Esophagus (tissue), 2 donors: ENCODE measurements at regions not wholly inside any gene's neighbourhood (a gene's known extent, or its start where the extent isn't known, plus 50 kb on each side); places are given as distances from the start of the nearest gene placed in this dataset.
"Not testable (repeated sequence)": the region's sequence is repeated elsewhere in the genome, so short reads cannot be mapped to it uniquely, and the experiment has no call there.

Experiments used
- H3K27ac ChIP-seq, 2 donors: one replicate each; pipeline ENCODE4 v1.5.1; 2013; ENCODE audit warnings: low read depth in 2 of 2, mild to moderate bottlenecking in 2 of 2, inconsistent platforms in 1 of 2, low read length in 1 of 2, moderate library complexity in 1 of 2
- H3K27me3 ChIP-seq, 2 donors: one replicate each; pipeline ENCODE4 v1.6.1; 2013; ENCODE audit warnings: low read length in 2 of 2, control low read depth in 1 of 2, mild to moderate bottlenecking in 1 of 2; ENCODE audit not compliant: insufficient read depth in 2 of 2, control insufficient read depth in 1 of 2
- H3K36me3 ChIP-seq, 2 donors: one replicate each; pipeline ENCODE4 v1.6.1; 2013; ENCODE audit warnings: low read length in 1 of 2; ENCODE audit not compliant: control insufficient read depth in 2 of 2, insufficient read depth in 2 of 2
- H3K4me1 ChIP-seq, 2 donors: one replicate each; pipeline ENCODE4 v1.6.1; 2013; ENCODE audit warnings: low read length in 1 of 2; ENCODE audit not compliant: control insufficient read depth in 2 of 2, insufficient read depth in 2 of 2
- H3K4me3 ChIP-seq, 2 donors: one replicate each; pipeline ENCODE4 v1.5.1; 2013; ENCODE audit warnings: low read length in 2 of 2, mild to moderate bottlenecking in 2 of 2, low read depth in 1 of 2, moderate library complexity in 1 of 2
- H3K9me3 ChIP-seq, 2 donors: one replicate each; pipeline ENCODE4 v1.6.1; 2013; ENCODE audit warnings: mild to moderate bottlenecking in 2 of 2, low read depth in 1 of 2, low read length in 1 of 2, moderate library complexity in 1 of 2; ENCODE audit not compliant: control insufficient read depth in 2 of 2, insufficient read depth in 1 of 2
- WGBS, 2 donors: extraction: QIAGEN DNeasy Blood & Tissue Kit; methylation state at CpG; one replicate each; pipeline ENCODE4 v1.1.7; 2013; 5-methylcytosine and 5-hydroxymethylcytosine counted together
- donor health status: healthy with polysubstance abuse.
- donor health status: Bipolar disorder and iron deficiency.

DNA sequence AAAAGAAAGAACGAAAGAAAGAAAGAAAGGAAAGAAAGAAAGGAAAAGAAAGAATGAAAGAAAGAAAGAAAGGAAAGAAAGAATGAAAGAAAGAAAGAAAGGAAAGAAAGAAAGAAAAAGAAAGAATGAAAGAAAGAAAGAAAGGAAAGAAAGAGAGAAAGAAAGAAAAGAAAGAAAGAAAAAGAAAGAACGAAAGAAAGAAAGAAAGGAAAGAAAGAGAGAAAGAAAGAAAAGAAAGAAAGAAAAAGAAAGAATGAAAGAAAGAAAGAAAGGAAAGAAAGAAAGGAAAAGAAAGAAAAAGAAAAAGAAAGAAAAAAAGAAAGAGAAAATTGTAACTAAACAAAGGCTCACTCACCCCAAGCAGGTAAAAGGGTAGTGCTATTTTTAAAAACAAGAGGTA lies 160.7 kb upstream of the TRPM3 start:
- H3K4me1 ChIP-seq, H3K27me3 ChIP-seq, H3K4me3 ChIP-seq, H3K27ac ChIP-seq, H3K36me3 ChIP-seq, H3K9me3 ChIP-seq: not testable (repeated sequence)
- 95 to 97% methylated on average over 2 of the region's 2 CpGs for WGBS, 2 donors

DNA sequence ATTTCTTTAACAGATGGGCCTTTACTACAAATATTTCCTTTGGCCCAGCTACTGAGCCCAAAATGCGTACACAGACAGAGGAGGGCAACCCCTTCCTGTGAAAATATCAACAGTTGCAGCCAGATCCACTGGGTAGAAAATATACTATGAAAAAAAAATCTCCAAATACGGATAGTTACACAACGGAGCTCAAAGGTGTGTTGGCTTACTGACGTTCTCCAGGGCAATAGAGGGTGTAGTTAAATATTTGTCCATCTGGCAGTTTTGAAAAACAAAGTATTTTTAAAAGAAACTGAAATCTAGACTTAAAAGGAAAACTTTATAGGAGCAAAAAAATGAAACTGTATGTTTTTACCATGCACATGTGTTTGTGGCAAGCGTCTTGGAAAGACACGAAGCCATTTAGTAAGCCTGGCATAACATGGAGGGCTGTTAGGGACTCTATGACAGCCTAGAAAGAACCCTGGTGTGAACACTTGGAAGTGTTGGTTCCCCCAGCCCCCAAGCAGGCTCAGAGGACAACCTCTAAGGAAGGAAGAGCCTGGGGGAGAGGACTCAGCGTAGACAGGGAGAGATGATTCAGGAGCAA lies 157.8 kb upstream of the TRPM3 start:
- H3K27ac ChIP-seq = no peak overlapping the region
- H3K4me3 ChIP-seq = no peak overlapping the region
- 63 to 67% methylated on average over 7 of the region's 7 CpGs for WGBS, 2 donors
- H3K27me3 ChIP-seq = no peaks in the 10 kb centered on the region
- no peaks in the 10 kb centered on the region for H3K9me3 ChIP-seq
- H3K36me3 ChIP-seq = no peaks in the 10 kb centered on the region
- H3K4me1 ChIP-seq = no peaks in the 10 kb centered on the region

DNA sequence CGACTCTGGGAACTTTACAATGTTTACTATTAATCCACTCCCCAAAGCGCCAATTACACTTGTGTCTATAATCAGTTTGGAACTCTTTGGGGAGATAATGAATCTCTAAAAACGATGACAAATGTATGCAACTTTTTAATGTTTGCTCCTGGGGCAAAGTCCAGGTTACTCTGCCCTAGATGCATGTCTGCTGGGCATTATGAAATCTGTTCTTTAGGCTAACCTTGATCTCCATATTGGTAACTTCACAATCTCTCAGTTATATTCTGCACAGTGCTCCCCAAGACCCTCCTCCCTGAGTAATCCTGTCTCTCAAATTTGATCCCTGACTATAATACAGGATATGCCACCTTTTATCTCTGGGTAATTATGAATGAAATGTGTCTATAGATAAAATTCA lies 152.2 kb upstream of the TRPM3 start:
- Histone ChIP-seq H3K27me3 (no peaks in the 10 kb centered on the region), H3K4me3 (no peak overlapping the region), H3K36me3 (no peaks in the 10 kb centered on the region), H3K4me1 (no peaks in the 10 kb centered on the region), H3K27ac (no peak overlapping the region), H3K9me3 (no peaks in the 10 kb centered on the region)
- 60 to 76% methylated on average over 3 of the region's 3 CpGs for WGBS, 2 donors

DNA sequence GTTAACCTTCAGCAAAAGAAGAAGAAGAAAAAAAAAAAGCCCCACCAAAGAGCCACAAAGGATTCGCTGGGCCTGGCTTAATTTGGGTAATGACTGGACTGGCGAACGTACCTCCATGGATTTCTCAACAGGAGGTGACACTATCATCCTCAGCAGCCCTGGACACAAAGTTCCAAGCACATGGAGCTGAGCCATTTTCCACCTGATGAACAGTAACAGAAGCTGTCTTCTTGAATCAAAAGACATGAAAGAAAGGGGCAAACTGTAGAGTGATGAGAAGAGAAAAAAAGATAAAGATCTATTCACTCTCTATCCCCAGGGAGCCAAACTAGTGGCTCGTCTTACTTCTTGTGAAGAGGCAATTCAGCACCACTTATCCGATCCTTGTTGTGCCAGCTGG lies 150.2 kb upstream of the TRPM3 start:
- no peaks in the 10 kb centered on the region for H3K27me3 ChIP-seq
- H3K9me3 ChIP-seq = no peaks in the 10 kb centered on the region
- 78 to 84% methylated on average over 5 of the region's 5 CpGs for WGBS, 2 donors
- no peaks in the 10 kb centered on the region for H3K36me3 ChIP-seq
- H3K27ac ChIP-seq = no peak overlapping the region
- no peaks in the 10 kb centered on the region for H3K4me1 ChIP-seq
- H3K4me3 ChIP-seq = no peak overlapping the region

DNA sequence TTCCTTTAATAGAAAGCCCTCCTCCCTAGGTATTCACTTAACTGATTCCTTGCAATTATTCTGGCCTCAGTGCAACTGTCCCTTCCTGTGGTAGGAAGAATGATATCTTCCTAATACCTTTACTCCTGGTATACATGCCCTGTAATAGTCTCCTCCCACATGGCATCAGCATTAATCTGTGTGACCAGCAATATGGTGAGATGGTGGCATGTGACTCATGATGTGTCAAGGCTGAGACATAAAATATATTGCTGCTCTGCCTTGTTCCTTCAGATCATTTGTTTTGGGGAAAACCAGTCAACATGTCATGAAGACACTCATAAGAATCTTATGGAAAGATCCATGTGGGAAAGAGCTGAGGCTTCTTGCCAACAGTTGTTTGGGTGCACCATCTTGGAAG lies 149.1 kb upstream of the TRPM3 start:
- Histone ChIP-seq H3K4me1 (no peaks in the 10 kb centered on the region), H3K27ac (no peak overlapping the region), H3K4me3 (no peak overlapping the region), H3K36me3 (no peaks in the 10 kb centered on the region), H3K27me3 (no peaks in the 10 kb centered on the region), H3K9me3 (no peaks in the 10 kb centered on the region)

DNA sequence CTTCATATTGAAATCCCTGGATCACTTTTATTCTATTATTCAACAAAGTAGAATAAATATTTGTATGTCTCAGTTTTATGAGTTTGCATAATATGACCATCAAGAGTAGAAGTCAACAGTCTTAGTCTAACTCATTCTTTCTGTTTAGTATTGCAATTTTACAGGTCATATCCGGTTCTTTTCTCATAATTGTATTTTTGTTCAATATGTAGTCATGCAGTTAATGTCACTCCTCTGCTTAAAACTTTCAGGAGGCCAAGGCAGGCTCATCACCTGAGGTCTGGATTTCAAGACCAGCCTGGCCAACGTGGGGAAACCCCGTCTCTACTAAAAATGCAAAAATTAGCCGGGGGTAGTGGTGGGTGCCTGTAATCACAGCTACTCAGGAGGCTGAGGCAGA lies 148.4 kb upstream of the TRPM3 start:
- Histone ChIP-seq H3K27me3 (no peaks in the 10 kb centered on the region), H3K4me1 (no peaks in the 10 kb centered on the region), H3K36me3 (no peaks in the 10 kb centered on the region), H3K27ac (no peak overlapping the region), H3K4me3 (no peak overlapping the region), H3K9me3 (no peaks in the 10 kb centered on the region)
- WGBS, 2 donors = 75 to 79% methylated on average over 4 of the region's 4 CpGs

DNA sequence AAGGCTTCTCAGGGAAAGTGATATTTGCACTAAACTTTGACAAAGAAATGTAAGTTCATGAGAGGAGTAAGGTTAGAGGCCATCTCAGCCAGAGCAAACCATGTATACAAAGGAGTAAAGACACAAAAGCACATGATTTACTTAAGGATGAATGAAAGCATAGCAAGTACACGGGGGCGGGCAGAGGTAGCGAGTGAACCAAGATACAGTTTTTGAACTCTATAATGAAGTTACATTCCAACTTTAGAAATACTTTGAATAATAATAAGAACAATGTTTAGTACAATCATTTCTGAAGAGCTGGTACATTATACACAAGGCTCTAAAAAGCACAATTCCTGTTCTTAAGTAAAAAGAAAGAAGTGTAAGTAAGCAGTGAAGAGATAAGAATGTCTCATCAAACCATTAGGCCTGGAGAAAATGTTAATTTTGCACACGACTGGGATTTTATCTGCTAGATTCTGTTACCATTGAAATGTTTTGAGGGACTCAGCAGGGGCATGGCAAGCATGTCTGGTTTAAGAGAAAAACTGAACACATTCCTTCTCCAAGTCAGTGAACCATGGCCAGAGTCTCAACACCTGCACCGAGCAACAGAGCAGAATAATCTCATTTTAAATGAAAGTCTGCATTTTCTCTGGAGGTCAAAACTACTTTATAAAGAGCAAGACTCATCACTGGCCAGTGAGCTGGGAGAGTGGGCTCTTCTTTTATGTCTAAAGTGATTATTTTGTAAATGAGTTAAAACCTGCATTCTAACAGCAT lies 147.6 kb upstream of the TRPM3 start:
- H3K27me3 ChIP-seq = no peaks in the 10 kb centered on the region
- H3K36me3 ChIP-seq = no peaks in the 10 kb centered on the region
- WGBS, 2 donors = 50 to 60% methylated on average over 5 of the region's 5 CpGs
- no peaks in the 10 kb centered on the region for H3K4me1 ChIP-seq
- H3K27ac ChIP-seq = no peak overlapping the region
- H3K4me3 ChIP-seq = no peak overlapping the region
- H3K9me3 ChIP-seq = no peaks in the 10 kb centered on the region

DNA sequence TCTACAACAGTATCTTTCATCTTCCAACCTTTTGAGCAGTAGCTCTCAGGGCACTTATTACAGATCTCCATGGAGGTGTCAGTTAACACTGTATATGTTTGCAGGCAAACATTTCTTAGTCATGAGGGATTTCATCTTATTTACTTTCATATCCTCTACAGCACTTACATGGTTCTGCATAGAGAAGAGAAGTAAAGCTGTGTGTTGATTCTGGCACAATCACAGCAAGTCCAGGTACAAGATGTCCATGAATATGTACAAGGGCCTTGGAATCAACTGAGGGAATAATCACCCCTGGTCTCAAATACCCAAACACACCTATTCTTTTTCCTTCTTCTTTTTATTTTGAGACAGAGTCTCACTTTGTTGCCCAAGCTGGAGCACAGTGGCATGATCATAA lies 142.0 kb upstream of the TRPM3 start:
- no peak overlapping the region for H3K27ac ChIP-seq
- H3K36me3 ChIP-seq = no peaks in the 10 kb centered on the region
- H3K4me3 ChIP-seq = no peak overlapping the region
- H3K9me3 ChIP-seq = no peaks in the 10 kb centered on the region
- no peaks in the 10 kb centered on the region for H3K4me1 ChIP-seq
- H3K27me3 ChIP-seq = no peaks in the 10 kb centered on the region

DNA sequence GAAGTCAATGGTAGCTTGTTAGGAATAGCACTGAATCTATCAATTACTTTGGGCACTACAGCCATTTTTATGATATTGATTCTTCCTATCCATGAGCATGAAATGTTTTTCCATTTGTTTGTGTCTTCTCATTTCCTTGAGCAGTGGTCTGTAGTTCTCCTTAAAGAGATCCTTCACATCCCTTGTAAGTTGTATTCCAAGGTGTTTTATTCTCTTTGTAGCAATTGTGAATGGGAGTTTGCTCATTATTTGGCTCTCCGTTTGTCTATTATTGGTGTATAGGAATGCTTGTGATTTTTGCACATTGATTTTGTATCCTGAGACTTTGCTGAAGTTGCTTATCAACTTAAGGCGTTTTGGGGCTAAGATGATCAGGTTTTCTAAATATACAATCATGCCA lies 139.0 kb upstream of the TRPM3 start:
- not testable (repeated sequence) for H3K27me3 ChIP-seq, H3K27ac ChIP-seq, H3K4me1 ChIP-seq, H3K36me3 ChIP-seq, H3K4me3 ChIP-seq, H3K9me3 ChIP-seq
- WGBS, 2 donors = 72 to 81% methylated on average over 2 of the region's 2 CpGs

DNA sequence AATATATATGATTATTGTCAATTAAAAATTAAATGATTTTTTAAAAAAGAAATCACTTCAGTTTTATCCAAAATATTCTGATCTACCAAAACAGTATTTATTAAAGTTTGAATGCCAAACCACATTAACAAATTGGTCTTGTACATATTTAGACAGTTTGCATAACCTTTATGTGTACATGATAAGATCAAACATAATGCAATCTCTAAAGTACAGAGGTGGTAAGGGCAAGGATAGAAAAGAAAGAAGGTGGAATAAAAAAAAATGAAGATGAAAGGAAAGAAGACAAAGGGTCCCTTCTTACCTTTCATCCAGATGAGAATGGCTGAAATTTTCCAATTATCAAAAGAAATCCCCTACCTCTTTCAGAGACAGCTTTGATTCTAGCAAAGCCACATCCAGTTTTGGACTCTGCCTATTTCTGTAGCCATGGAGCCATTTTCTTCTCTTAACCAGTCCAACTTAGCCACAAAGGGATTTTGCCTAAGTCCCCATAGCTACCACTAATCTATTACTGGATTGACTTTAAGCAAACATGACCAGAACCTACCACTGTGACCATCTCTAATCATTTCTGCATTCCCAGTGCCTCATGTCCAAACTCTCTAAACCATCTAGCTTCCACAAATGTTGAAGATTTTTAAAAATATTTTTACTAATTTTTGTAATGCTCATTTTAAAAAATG lies 133.3 kb upstream of the TRPM3 start:
- no peak overlapping the region for H3K4me3 ChIP-seq
- H3K9me3 ChIP-seq = no peaks in the 10 kb centered on the region

More for the DNA sequence above, 133.3 kb upstream of the TRPM3 start:
- no peaks in the 10 kb centered on the region for H3K27me3 ChIP-seq
- H3K36me3 ChIP-seq = no peaks in the 10 kb centered on the region
- H3K4me1 ChIP-seq = no peaks in the 10 kb centered on the region
- no peak overlapping the region for H3K27ac ChIP-seq
